ENCODE measurements at regions not wholly inside any gene's neighbourhood (a gene's known extent, or its start where the extent isn't known, plus 50 kb on each side); places are given as distances from the start of the nearest gene placed in this dataset.

DNA sequence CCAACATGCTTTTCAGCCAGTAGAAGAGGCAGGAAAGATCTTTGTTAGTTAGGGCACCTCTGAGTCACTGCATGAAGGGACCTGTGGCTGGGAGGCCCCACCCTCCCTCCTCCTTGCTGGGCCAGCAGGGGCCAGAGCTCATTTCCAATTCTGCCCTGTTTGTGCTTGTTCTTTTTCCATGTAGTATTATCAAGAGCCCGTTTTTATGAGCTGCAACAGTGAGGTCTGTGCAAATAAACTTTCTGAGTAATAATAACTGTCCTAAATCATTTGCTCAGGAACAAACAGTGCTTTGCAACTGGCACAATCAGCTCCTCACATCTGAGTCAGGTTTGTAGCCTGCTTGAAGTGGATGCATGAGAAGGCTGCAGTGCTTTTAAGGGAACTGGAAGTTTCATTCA lies 128.0 kb downstream of the ARL4C start:
- no peaks in the 10 kb centered on the region for H3K79me2 ChIP-seq (ENCODE audit: control insufficient read depth, insufficient read depth, low read length)
- peak; percentile 43 to 78 for DNase-seq (ENCODE audit: low read depth in 2 of 2)
- H3K9ac ChIP-seq (ENCODE audit: insufficient read depth, low read length): no peak overlapping the region
- H3K9me3 ChIP-seq (ENCODE audit: control insufficient read depth, insufficient read depth, low read depth, low read length): no peaks in the 10 kb centered on the region
- H3K4me3 ChIP-seq (replicated peaks in 1 of 4; ENCODE audit: control extremely low read depth in 1 of 4, insufficient read depth in 1 of 4, low read depth in 3 of 4, low read length in 4 of 4): no peak overlapping the region
- H2AFZ ChIP-seq (ENCODE audit: low read length): no peak overlapping the region
- TF ChIP-seq, protein P1, sequence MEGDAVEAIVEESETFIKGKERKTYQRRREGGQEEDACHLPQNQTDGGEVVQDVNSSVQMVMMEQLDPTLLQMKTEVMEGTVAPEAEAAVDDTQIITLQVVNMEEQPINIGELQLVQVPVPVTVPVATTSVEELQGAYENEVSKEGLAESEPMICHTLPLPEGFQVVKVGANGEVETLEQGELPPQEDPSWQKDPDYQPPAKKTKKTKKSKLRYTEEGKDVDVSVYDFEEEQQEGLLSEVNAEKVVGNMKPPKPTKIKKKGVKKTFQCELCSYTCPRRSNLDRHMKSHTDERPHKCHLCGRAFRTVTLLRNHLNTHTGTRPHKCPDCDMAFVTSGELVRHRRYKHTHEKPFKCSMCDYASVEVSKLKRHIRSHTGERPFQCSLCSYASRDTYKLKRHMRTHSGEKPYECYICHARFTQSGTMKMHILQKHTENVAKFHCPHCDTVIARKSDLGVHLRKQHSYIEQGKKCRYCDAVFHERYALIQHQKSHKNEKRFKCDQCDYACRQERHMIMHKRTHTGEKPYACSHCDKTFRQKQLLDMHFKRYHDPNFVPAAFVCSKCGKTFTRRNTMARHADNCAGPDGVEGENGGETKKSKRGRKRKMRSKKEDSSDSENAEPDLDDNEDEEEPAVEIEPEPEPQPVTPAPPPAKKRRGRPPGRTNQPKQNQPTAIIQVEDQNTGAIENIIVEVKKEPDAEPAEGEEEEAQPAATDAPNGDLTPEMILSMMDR (conservative IDR thresholded peaks at IDR 0.05 in 1 of 2, IDR thresholded peaks at IDR 0.05 in 1 of 2; ENCODE audit: low read depth in 1 of 2, low read length in 2 of 2): no peak
- TF ChIP-seq EZH2 (IDR thresholded peaks at IDR 0.05; ENCODE audit: low read length, missing control alignments): no peak
- H3K27me3 ChIP-seq (ENCODE audit: control insufficient read depth, insufficient read depth, low read length): peaks cover 3% of the 10 kb centered on the region
- no peak overlapping the region for H3K27ac ChIP-seq (ENCODE audit: insufficient read depth, low read length)
- no peaks in the 10 kb centered on the region for H3K4me1 ChIP-seq (ENCODE audit: control insufficient read depth, extremely low read depth, insufficient read depth, low read length)
- no peak overlapping the region for H3K4me2 ChIP-seq (ENCODE audit: extremely low read depth, insufficient read depth, low read length)
- H4K20me1 ChIP-seq (ENCODE audit: control insufficient read depth, extremely low read depth, insufficient read depth, low read length): no peaks in the 10 kb centered on the region
- no peaks in the 10 kb centered on the region for H3K36me3 ChIP-seq (ENCODE audit: control insufficient read depth, insufficient read depth, low read length)

DNA sequence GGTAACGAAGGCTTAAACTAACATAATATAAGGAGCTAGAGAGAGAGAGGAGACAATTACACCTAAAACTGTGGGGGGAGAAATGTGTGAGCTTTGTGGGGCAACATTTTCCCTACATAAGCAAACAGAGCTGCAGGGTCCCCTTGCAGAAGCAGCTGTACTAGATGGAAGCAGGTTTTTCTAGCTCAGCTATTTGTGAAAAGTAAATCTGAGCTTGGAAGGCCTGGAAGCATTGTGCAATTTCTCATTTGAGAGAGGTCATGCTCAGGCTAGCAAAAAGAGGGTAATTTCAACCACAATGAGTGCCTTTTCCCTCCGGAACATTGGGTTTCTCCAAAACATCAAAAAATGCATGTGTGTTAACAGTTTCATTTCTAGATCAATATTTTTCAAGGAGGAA lies 130.0 kb downstream of the ARL4C start:
- Histone ChIP-seq H4K20me1 (ENCODE audit: control insufficient read depth, extremely low read depth, insufficient read depth, low read length) (no peaks in the 10 kb centered on the region), H2AFZ (ENCODE audit: low read length) (no peak overlapping the region), H3K9me3 (ENCODE audit: control insufficient read depth, insufficient read depth, low read depth, low read length) (no peaks in the 10 kb centered on the region), H3K36me3 (ENCODE audit: control insufficient read depth, insufficient read depth, low read length) (no peaks in the 10 kb centered on the region), H3K27me3 (ENCODE audit: control insufficient read depth, insufficient read depth, low read length) (no peaks in the 10 kb centered on the region), H3K27ac (ENCODE audit: insufficient read depth, low read length) (no peak overlapping the region), H3K79me2 (ENCODE audit: control insufficient read depth, insufficient read depth, low read length) (no peaks in the 10 kb centered on the region), H3K4me1 (ENCODE audit: control insufficient read depth, extremely low read depth, insufficient read depth, low read length) (peaks cover 4% of the 10 kb centered on the region), H3K4me3 (replicated peaks in 1 of 4; ENCODE audit: control extremely low read depth in 1 of 4, insufficient read depth in 1 of 4, low read depth in 3 of 4, low read length in 4 of 4) (no peak overlapping the region), H3K9ac (ENCODE audit: insufficient read depth, low read length) (no peak overlapping the region), H3K4me2 (ENCODE audit: extremely low read depth, insufficient read depth, low read length) (no peak overlapping the region)
- peak in 1 of 2 donors; percentile 86 for DNase-seq (ENCODE audit: low read depth in 2 of 2)
- TF ChIP-seq, protein P1 (conservative IDR thresholded peaks at IDR 0.05 in 1 of 2, IDR thresholded peaks at IDR 0.05 in 1 of 2; ENCODE audit: low read depth in 1 of 2, low read length in 2 of 2): no peak

DNA sequence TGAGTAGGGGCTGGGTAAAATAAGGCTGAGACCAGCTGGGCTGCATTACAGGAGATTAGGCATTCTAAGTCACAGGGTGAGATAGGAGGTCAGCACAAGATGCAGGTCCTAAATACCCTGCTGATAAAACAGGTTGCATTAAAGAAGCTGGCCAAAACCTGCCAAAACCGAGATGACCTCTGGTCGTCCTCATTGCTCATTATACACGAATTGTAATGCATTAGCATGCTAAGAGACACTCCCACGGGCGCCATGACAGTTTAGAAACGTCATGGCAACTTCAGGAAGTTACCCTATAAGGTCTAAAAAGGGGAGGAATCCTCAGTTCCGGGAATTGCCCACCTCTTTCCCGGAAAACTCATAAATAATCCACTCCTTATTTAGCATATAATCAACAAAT lies 132.2 kb downstream of the ARL4C start:
- DNase-seq (ENCODE audit: low read depth in 2 of 2): no peak
- no peaks in the 10 kb centered on the region for H3K79me2 ChIP-seq (ENCODE audit: control insufficient read depth, insufficient read depth, low read length)
- H3K9me3 ChIP-seq (ENCODE audit: control insufficient read depth, insufficient read depth, low read depth, low read length): no peaks in the 10 kb centered on the region
- H3K4me1 ChIP-seq (ENCODE audit: control insufficient read depth, extremely low read depth, insufficient read depth, low read length): peaks cover 4% of the 10 kb centered on the region
- H3K27me3 ChIP-seq (ENCODE audit: control insufficient read depth, insufficient read depth, low read length): no peaks in the 10 kb centered on the region
- H4K20me1 ChIP-seq (ENCODE audit: control insufficient read depth, extremely low read depth, insufficient read depth, low read length): no peaks in the 10 kb centered on the region
- H3K4me2 ChIP-seq (ENCODE audit: extremely low read depth, insufficient read depth, low read length): no peak overlapping the region
- H3K9ac ChIP-seq (ENCODE audit: insufficient read depth, low read length): no peak overlapping the region
- TF ChIP-seq EZH2 (IDR thresholded peaks at IDR 0.05; ENCODE audit: low read length, missing control alignments): no peak
- TF ChIP-seq, protein P1 (conservative IDR thresholded peaks at IDR 0.05 in 1 of 2, IDR thresholded peaks at IDR 0.05 in 1 of 2; ENCODE audit: low read depth in 1 of 2, low read length in 2 of 2): no peak
- no peak overlapping the region for H2AFZ ChIP-seq (ENCODE audit: low read length)
- no peak overlapping the region for H3K27ac ChIP-seq (ENCODE audit: insufficient read depth, low read length)
- no peak overlapping the region for H3K4me3 ChIP-seq (replicated peaks in 1 of 4; ENCODE audit: control extremely low read depth in 1 of 4, insufficient read depth in 1 of 4, low read depth in 3 of 4, low read length in 4 of 4)
- no peaks in the 10 kb centered on the region for H3K36me3 ChIP-seq (ENCODE audit: control insufficient read depth, insufficient read depth, low read length)

All from fibroblast of lung (primary cell).